Spleen (tissue), 11 donors: ENCODE measurements at regions not wholly inside any gene's neighbourhood (a gene's known extent, or its start where the extent isn't known, plus 50 kb on each side); places are given as distances from the start of the nearest gene placed in this dataset.
A peak's percentile ranks its signal among the peaks of the same experiment; 100 is the strongest.

ENCODE experiments used
- DNase-seq: peaks from one replicate; pipeline ENCODE4 v3.0.0-alpha.2; 2020
- H3K27ac ChIP-seq, 8 donors: fragments of 200-600 bp; sonication (generic) in 7 of 8; 1 replicate in 4 of 8; 2 replicates in 4 of 8; pipeline versions ENCODE4 v1.5.0 to v1.8.0; 2016 to 2021; ENCODE audit warnings: inconsistent platforms in 4 of 8, mild to moderate bottlenecking in 4 of 8, moderate library complexity in 1 of 8
- H3K27me3 ChIP-seq, 7 donors: fragments of 200-600 bp; sonication (generic) in 6 of 7; replicated peaks in 1 of 7; 1 replicate in 4 of 7; 2 replicates in 3 of 7; pipeline versions ENCODE4 v1.5.0 to v1.8.0; 2016 to 2021; ENCODE audit warnings: inconsistent platforms in 3 of 7, mild to moderate bottlenecking in 1 of 7
- H3K36me3 ChIP-seq, 6 donors: fragments of 200-600 bp; sonication (generic) in 5 of 6; 1 replicate in 4 of 6; 2 replicates in 2 of 6; pipeline versions ENCODE4 v1.5.0 to v1.8.0; 2016 to 2021; ENCODE audit warnings: inconsistent platforms in 2 of 6
- H3K4me1 ChIP-seq, 6 donors: fragments of 200-600 bp; sonication (generic) in 5 of 6; 1 replicate in 3 of 6; 2 replicates in 3 of 6; pipeline versions ENCODE4 v1.5.0 to v1.8.0; 2016 to 2021; ENCODE audit warnings: inconsistent platforms in 3 of 6
- H3K4me3 ChIP-seq, 8 donors: fragments of 200-600 bp; sonication (generic) in 7 of 8; 1 replicate in 4 of 8; 2 replicates in 4 of 8; pipeline versions ENCODE4 v1.5.0 to v1.8.0; 2016 to 2021; ENCODE audit warnings: inconsistent platforms in 4 of 8, mild to moderate bottlenecking in 4 of 8, moderate library complexity in 2 of 8
- H3K9me3 ChIP-seq, 8 donors: fragments of 200-600 bp; sonication (generic) in 7 of 8; 1 replicate in 4 of 8; 2 replicates in 4 of 8; pipeline versions ENCODE4 v1.5.0 to v1.8.0; 2016 to 2021; ENCODE audit warnings: inconsistent platforms in 4 of 8
- CTCF ChIP-seq, 11 experiments: fragments of 200-600 bp in 7 of 11; fragments of 450-650 bp in 4 of 11; sonication (generic) in 4 of 11; IDR thresholded peaks in 8 of 11; conservative IDR thresholded peaks in 3 of 11; 1 replicate in 7 of 11; 2 replicates in 4 of 11; pipeline versions ENCODE4 v1.4.0 to v1.8.0; 2016 to 2021; ENCODE audit warnings: antibody characterized with exemption in 11 of 11, inconsistent platforms in 4 of 11, mild to moderate bottlenecking in 1 of 11
- POLR2A ChIP-seq, 3 donors: fragments of 450-650 bp; IDR thresholded peaks; one replicate each; pipeline ENCODE4 v1.5.1; 2017; ENCODE audit warnings: antibody characterized with exemption in 3 of 3, mild to moderate bottlenecking in 1 of 3
- POLR2AphosphoS5 ChIP-seq, 3 donors: sonication (generic); formaldehyde crosslinking; IDR thresholded peaks; one replicate each; pipeline ENCODE4 v1.5.1; 2017; ENCODE audit warnings: antibody characterized with exemption in 3 of 3
- WGBS, 5 donors: extraction: QIAGEN DNeasy Blood & Tissue Kit in 3 of 5; methylation state at CpG; one replicate each; pipeline versions ENCODE4 v1.1.5 to v1.1.7; 2013 to 2018; 5-methylcytosine and 5-hydroxymethylcytosine counted together
- intact Hi-C: fragments of 100-400 bp; cut with DNase I; formaldehyde crosslinking; loops from one replicate; pipeline ENCODE4 v1.15.0; 2023; ENCODE audit warnings: low total_unique reads
- donor health status: healthy with polysubstance abuse.
- donor health status: DM: no; HTN: no; CAD: no; lungs with moderate emphysema.
- donor health status: DM: no; HTN: no; CAD: no.
- donor health status: Bipolar disorder and iron deficiency.
- donor health status: healthy.
- donor health status: DM: no; HTN: no; CAD: no.
- donor health status: DM: yes; HTN: yes; CAD: no.

GRCh38 chr1:194068446-194069167, 882.2 kb upstream of the B3GALT2 start:
- no peaks in the 10 kb centered on the region for H3K9me3 ChIP-seq
- WGBS, 5 donors, result 80 to 88% (median 81%) methylated on average over 5 of the region's 5 CpGs

GRCh38 chr1:194067772-194068171, 881.4 kb upstream of the B3GALT2 start:
- H3K27ac ChIP-seq, result no peak overlapping the region
- WGBS, 5 donors, result 68 to 92% (median 89%) methylated on average over 2 of the region's 2 CpGs

More at GRCh38 chr1:194068446-194069167, 882.2 kb upstream of the B3GALT2 start:
- Histone ChIP-seq H3K4me3 (peak overlapping the region in 1 of 8 donors; percentile 43), H3K27ac (no peak overlapping the region), H3K36me3 (no peaks in the 10 kb centered on the region), H3K4me1 (no peaks in the 10 kb centered on the region), H3K27me3 (no peaks in the 10 kb centered on the region)
- intact Hi-C loops, result no loop called here
- TF ChIP-seq POLR2AphosphoS5 (IDR thresholded peaks at IDR 0.05) (no peak), POLR2A (IDR thresholded peaks at IDR 0.05) (no peak), CTCF (IDR thresholded peaks at IDR 0.05 in 8 of 11, conservative IDR thresholded peaks at IDR 0.05 in 3 of 11) (no peak)
- no peak for DNase-seq

GRCh38 chr1:194062962-194063361, 876.5 kb upstream of the B3GALT2 start:
- Histone ChIP-seq H3K36me3 (no peaks in the 10 kb centered on the region), H3K9me3 (no peaks in the 10 kb centered on the region), H3K27ac (no peak overlapping the region), H3K4me1 (peaks cover 0 to 6% (median 0%) of the 10 kb centered on the region in 6 donors), H3K27me3 (no peaks in the 10 kb centered on the region), H3K4me3 (no peak overlapping the region)
- TF ChIP-seq POLR2A (IDR thresholded peaks at IDR 0.05) (no peak), POLR2AphosphoS5 (IDR thresholded peaks at IDR 0.05) (no peak), CTCF (IDR thresholded peaks at IDR 0.05 in 8 of 11, conservative IDR thresholded peaks at IDR 0.05 in 3 of 11) (no peak)
- intact Hi-C loops, result no loop called here
- DNase-seq, result no peak
- WGBS, 5 donors, result 75 to 97% (median 88%) methylated on average over 2 of the region's 2 CpGs

More at GRCh38 chr1:194067772-194068171, 881.4 kb upstream of the B3GALT2 start:
- intact Hi-C loops, result no loop called here
- H3K4me3 ChIP-seq, result no peak overlapping the region
- no peaks in the 10 kb centered on the region for H3K4me1 ChIP-seq
- H3K36me3 ChIP-seq, result no peaks in the 10 kb centered on the region
- no peak for DNase-seq
- no peaks in the 10 kb centered on the region for H3K27me3 ChIP-seq
- TF ChIP-seq POLR2AphosphoS5 (IDR thresholded peaks at IDR 0.05), result no peak
- TF ChIP-seq CTCF (IDR thresholded peaks at IDR 0.05 in 8 of 11, conservative IDR thresholded peaks at IDR 0.05 in 3 of 11), result no peak
- no peak for TF ChIP-seq POLR2A (IDR thresholded peaks at IDR 0.05)
- no peaks in the 10 kb centered on the region for H3K9me3 ChIP-seq

- WGBS, 5 donors, result 91 to 100% (median 100%) methylated on average over 1 of the region's 1 CpG
- no peak for TF ChIP-seq CTCF (IDR thresholded peaks at IDR 0.05 in 8 of 11, conservative IDR thresholded peaks at IDR 0.05 in 3 of 11)
- TF ChIP-seq POLR2A (IDR thresholded peaks at IDR 0.05), result no peak
- no peak for TF ChIP-seq POLR2AphosphoS5 (IDR thresholded peaks at IDR 0.05)
- intact Hi-C loops, result no loop called here
- H3K27ac ChIP-seq, result no peak overlapping the region
- H3K27me3 ChIP-seq, result no peaks in the 10 kb centered on the region
- H3K4me1 ChIP-seq, result peaks cover 0 to 6% (median 0%) of the 10 kb centered on the region in 6 donors
- no peak overlapping the region for H3K4me3 ChIP-seq
- no peaks in the 10 kb centered on the region for H3K36me3 ChIP-seq
- H3K9me3 ChIP-seq, result no peaks in the 10 kb centered on the region
- no peak for DNase-seq
Measured at GRCh38 chr1:194062526-194062925, 876.1 kb upstream of the B3GALT2 start.
